ENCODE measurements at regions not wholly inside any gene's neighbourhood (a gene's known extent, or its start where the extent isn't known, plus 50 kb on each side); places are given as distances from the start of the nearest gene placed in this dataset.

DNA sequence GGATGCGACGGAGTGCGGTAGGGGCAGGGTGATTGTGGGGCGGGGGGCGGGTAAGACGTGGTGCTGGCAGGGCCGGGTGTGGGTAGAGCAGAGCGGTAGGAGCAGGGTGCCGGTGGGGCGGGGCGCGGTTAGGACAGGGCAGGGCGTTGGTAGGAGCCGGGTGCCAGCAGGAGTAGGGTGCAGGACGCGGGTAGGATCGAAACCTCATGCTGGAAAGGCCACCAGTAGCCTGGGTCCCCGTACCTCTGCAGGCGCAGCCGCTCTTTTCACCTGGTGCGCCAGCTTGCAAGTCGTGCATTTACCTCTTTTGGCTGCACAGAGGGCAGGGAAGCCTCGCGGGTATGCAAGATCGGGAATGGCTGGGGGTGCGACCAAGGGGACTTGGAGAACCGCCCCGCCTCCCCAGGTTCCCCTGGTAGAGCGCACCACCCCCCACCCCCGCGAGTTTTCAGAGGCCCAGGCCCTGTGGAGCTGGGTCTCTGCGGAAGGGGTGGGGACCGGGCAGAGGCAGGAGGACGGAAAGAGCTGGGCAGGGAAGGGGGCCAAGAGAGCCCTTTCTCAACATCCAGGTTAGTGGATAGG is 104.8 kb upstream of the SIMC1 start (continued):
- TF ChIP-seq KAT8 (IDR thresholded peaks at IDR 0.05; ENCODE audit: low read depth) = no peak
- TF ChIP-seq BCOR (IDR thresholded peaks at IDR 0.05) = no peak
- no peak for TF ChIP-seq TSHZ1 (CRISPR knock-in tag; IDR thresholded peaks at IDR 0.05)
- no peak for TF ChIP-seq NFATC3 (IDR thresholded peaks at IDR 0.05)

DNA sequence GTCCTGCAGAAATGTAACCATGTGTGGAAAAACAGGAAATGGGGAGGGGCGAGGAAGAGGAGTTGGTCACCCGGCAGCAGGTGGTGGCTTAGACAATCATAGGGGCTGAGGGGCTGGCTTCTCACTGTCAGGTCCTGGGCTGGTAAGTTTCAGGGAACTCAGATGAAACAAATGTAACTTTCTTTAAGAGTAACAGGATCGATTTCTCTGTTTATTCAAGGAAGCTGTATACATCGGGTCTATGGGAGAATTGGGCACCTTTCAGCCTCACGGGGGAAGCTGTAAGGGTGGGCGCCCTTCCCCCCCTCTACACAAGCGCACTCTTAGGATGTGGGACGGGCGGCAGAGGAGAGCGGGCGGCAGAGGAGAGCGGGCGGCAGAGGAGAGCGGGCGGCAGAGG is 104.3 kb upstream of the SIMC1 start:
- TF ChIP-seq ERF (CRISPR knock-in tag; IDR thresholded peaks at IDR 0.05) = no peak
- TF ChIP-seq RBBP5 (IDR thresholded peaks at IDR 0.05; ENCODE audit: borderline replicate concordance, insufficient read depth, low read length, poor library complexity, severe bottlenecking) = no peak
- no peak for TF ChIP-seq YBX1 (IDR thresholded peaks at IDR 0.05)
- TF ChIP-seq ZNF143 (CRISPR knock-in tag; IDR thresholded peaks at IDR 0.05) = no peak
- no peak for TF ChIP-seq PTTG1 (tag; IDR thresholded peaks at IDR 0.05; ENCODE audit: low read depth)
- TF ChIP-seq, protein P1, sequence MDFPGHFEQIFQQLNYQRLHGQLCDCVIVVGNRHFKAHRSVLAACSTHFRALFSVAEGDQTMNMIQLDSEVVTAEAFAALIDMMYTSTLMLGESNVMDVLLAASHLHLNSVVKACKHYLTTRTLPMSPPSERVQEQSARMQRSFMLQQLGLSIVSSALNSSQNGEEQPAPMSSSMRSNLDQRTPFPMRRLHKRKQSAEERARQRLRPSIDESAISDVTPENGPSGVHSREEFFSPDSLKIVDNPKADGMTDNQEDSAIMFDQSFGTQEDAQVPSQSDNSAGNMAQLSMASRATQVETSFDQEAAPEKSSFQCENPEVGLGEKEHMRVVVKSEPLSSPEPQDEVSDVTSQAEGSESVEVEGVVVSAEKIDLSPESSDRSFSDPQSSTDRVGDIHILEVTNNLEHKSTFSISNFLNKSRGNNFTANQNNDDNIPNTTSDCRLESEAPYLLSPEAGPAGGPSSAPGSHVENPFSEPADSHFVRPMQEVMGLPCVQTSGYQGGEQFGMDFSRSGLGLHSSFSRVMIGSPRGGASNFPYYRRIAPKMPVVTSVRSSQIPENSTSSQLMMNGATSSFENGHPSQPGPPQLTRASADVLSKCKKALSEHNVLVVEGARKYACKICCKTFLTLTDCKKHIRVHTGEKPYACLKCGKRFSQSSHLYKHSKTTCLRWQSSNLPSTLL (IDR thresholded peaks at IDR 0.05) = no peak
- no peak for TF ChIP-seq SLC30A9 (CRISPR knock-in tag; IDR thresholded peaks at IDR 0.05)

More for the DNA sequence above, 104.3 kb upstream of the SIMC1 start:
- DNase-seq (ENCODE audit: extremely low read depth in 1 of 4, low spot score in 3 of 4) (no peak), ATAC-seq (no peak), FAIRE-seq (no peak)
- no TSS peak for BruUV-seq (replicated peaks)
- CTCF ChIA-PET (ENCODE audit: low intra/inter-chr PET ratio) = no interaction called here
- H3K9me3 ChIP-seq (replicated peaks; ENCODE audit: control insufficient read depth, insufficient read depth, low read depth, low read length) = no peaks in the 10 kb centered on the region
- intact Hi-C loops (cut with micrococcal nuclease) (no loop called here), in situ Hi-C loops (cut with MboI) (no loop called here)
- no peaks in the 10 kb centered on the region for H4K20me1 ChIP-seq (replicated peaks; ENCODE audit: control insufficient read depth, insufficient read depth, low read length)
- H2AFZ ChIP-seq (ENCODE audit: low read depth, low read length) = no peak overlapping the region
- no peaks in the 10 kb centered on the region for H3K27me3 ChIP-seq (ENCODE audit: control insufficient read depth in 2 of 2, insufficient read depth in 2 of 2, low read length in 2 of 2)
- H3K36me3 ChIP-seq (ENCODE audit: control insufficient read depth, insufficient read depth, low read length) = no peaks in the 10 kb centered on the region
- H3K27ac ChIP-seq (ENCODE audit: extremely low read depth, low read depth, low read length) = no peak overlapping the region
- peaks cover 0 to 25% of the 10 kb centered on the region in 2 experiments; a peak in 2 of 5 replicates for H3K4me1 ChIP-seq (replicated peaks in 1 of 2; ENCODE audit: control insufficient read depth in 2 of 2, insufficient read depth in 2 of 2, low read length in 2 of 2)
- H3K79me2 ChIP-seq (ENCODE audit: control insufficient read depth, insufficient read depth, low read length) = no peaks in the 10 kb centered on the region
- H3K9me1 ChIP-seq (ENCODE audit: control insufficient read depth, insufficient read depth, low read length) = no peaks in the 10 kb centered on the region
- POLR2A ChIA-PET = interaction anchor here (0.5 kb wide), 1 partner anchor 20 kb away, joined by 3 read pairs; no protein-coding TSS in a partner anchor
- no peak overlapping the region for H3K4me2 ChIP-seq (ENCODE audit: insufficient read depth, low read length)
- H3K9ac ChIP-seq (ENCODE audit: insufficient read depth in 1 of 2, low read depth in 2 of 2, low read length in 2 of 2) = no peak overlapping the region
- 30% methylated on average over 9 of the region's 15 CpGs for WGBS (ENCODE audit: insufficient coverage, low coverage, missing lambda C conversion rate)
- H3K4me3 ChIP-seq = no peak overlapping the region
